AG09309 (cell line): ENCODE measurements at regions not wholly inside any gene's neighbourhood (a gene's known extent, or its start where the extent isn't known, plus 50 kb on each side); places are given as distances from the start of the nearest gene placed in this dataset.

Experiments used
- DNase-seq: peaks from one replicate; pipeline ENCODE4 v3.0.0-alpha.2; 2010; ENCODE audit warnings: low read depth
- H3K4me3 ChIP-seq: 2 replicates; pipeline ENCODE4 v1.5.1; 2011; ENCODE audit warnings: mild to moderate bottlenecking, low read depth, low read length, moderate library complexity; ENCODE audit not compliant: control insufficient read depth
- CTCF ChIP-seq: IDR thresholded peaks from 2 replicates; pipeline ENCODE4 v1.5.1; 2011; ENCODE audit warnings: mild to moderate bottlenecking, low read depth, low read length, inconsistent platforms; ENCODE audit not compliant: insufficient read depth, control insufficient read depth; ENCODE audit errors: missing control alignments

GRCh38 chr11:76269247-76269646 is 62.9 kb upstream of the WNT11 start:
- H3K4me3 ChIP-seq: no peak overlapping the region
- DNase-seq: no peak
- TF ChIP-seq CTCF: no peak

GRCh38 chr11:76268498-76268897 is 62.2 kb upstream of the WNT11 start:
- TF ChIP-seq CTCF: no peak
- DNase-seq: no peak

GRCh38 chr11:76267556-76267955 is 61.3 kb upstream of the WNT11 start:
- DNase-seq: no peak

More at GRCh38 chr11:76268498-76268897, 62.2 kb upstream of the WNT11 start:
- H3K4me3 ChIP-seq: no peak overlapping the region

GRCh38 chr11:76266286-76267100 is 60.2 kb upstream of the WNT11 start:
- no peak overlapping the region for H3K4me3 ChIP-seq
- DNase-seq: peak; percentile 51
- no peak for TF ChIP-seq CTCF

More at GRCh38 chr11:76267556-76267955, 61.3 kb upstream of the WNT11 start:
- TF ChIP-seq CTCF: no peak
- H3K4me3 ChIP-seq: no peak overlapping the region

GRCh38 chr11:76265771-76266241 is 59.5 kb upstream of the WNT11 start:
- H3K4me3 ChIP-seq: no peak overlapping the region
- DNase-seq: no peak
- no peak for TF ChIP-seq CTCF

GRCh38 chr11:76263657-76264056 is 57.4 kb upstream of the WNT11 start:
- DNase-seq: no peak
- no peak for TF ChIP-seq CTCF
- no peak overlapping the region for H3K4me3 ChIP-seq
